ENCODE measurements at regions not wholly inside any gene's neighbourhood (a gene's known extent, or its start where the extent isn't known, plus 50 kb on each side); places are given as distances from the start of the nearest gene placed in this dataset.

DNA sequence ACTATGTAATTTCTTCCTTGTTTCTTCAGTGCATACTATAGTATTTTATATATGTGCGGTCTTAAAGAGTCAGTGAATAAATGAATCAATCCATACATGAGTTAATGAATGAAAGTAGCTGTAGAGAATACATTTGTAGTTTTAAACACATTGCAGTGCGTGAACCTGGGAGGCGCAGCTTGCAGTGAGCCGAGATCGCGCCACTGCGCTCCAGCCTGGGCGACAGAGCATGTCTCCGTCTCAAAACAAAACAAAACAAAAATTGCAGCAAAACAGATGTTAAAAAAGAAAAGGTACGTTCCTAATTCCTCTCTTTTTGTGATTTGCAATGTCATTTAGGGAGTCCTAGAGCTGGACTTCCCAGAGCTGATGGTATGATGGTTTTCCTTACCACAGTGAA lies 1144.8 kb upstream of the FANCL start:
- TF ChIP-seq CTCF (conservative IDR thresholded peaks at IDR 0.05; ENCODE audit: low read length): no peak
- DNase-seq (ENCODE audit: low read depth): no peak
- no peak overlapping the region for H3K4me3 ChIP-seq (ENCODE audit: low read length)

DNA sequence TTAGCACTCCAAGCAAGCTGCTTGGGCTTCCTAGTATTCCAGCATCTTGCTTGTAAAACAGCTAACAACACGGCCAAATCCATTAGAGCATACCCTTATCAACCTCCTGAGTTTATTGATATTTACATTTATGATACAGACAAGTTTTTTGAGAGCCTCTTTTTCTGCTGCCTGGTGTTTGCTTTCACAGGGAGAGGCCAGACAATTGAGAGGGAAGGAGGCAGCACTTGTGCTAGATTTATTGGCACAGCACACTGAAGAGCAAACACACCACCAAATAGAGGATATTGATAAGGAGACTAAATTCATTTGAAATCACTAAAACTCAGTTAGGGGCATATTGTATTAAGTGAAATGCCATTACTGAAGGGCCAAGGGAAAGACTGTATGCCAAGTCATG lies 1142.3 kb upstream of the FANCL start:
- no peak overlapping the region for H3K4me3 ChIP-seq (ENCODE audit: low read length)
- no peak for DNase-seq (ENCODE audit: low read depth)
- TF ChIP-seq CTCF (conservative IDR thresholded peaks at IDR 0.05; ENCODE audit: low read length): no peak

DNA sequence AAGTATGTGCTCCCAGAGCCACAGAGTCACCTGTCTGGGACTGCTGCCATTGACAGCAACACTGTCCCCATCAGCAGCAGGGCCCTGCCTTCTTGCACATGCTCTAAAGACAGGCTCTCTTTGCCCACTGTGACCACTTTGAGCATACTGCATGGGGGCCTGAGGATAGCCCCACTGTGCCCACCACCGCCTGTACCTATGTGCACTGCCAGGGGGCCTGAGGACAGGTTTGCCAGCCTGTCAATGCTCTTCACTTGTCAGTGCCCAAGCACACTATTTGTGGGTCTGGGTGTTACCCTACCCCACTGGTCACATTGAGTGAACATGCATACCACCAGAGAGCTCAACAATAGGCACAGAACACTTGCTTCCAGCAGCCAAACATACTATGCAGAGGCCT lies 1137.0 kb upstream of the FANCL start:
- DNase-seq (ENCODE audit: low read depth): no peak
- H3K4me3 ChIP-seq (ENCODE audit: low read length): no peak overlapping the region
- TF ChIP-seq CTCF (conservative IDR thresholded peaks at IDR 0.05; ENCODE audit: low read length): no peak

DNA sequence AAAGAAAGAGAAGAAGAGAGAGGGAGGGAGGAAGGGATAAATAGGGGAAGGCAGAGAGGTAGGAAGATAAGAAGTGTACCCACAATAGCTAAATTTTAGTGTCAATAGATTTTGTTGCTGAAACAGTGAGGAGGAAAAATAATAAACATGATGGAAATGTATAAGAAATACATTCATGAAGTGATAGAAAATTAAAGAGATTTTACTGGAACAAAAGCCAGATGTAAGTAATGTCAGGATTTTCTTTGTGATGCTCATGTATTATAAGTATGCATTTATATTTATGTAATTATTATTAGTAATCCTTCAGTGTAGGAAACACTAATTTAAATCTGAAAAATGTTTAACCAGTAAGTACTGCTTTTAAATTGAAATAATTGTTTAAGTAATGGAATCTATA lies 1125.2 kb upstream of the FANCL start:
- TF ChIP-seq CTCF (conservative IDR thresholded peaks at IDR 0.05; ENCODE audit: low read length): no peak
- H3K4me3 ChIP-seq (ENCODE audit: low read length): no peak overlapping the region
- DNase-seq (ENCODE audit: low read depth): no peak

- no peak overlapping the region for H3K4me3 ChIP-seq (ENCODE audit: low read length)
- TF ChIP-seq CTCF (conservative IDR thresholded peaks at IDR 0.05; ENCODE audit: low read length): no peak
- DNase-seq (ENCODE audit: low read depth): no peak
These were observed 1113.4 kb upstream of the FANCL start for GRCh38 chr2:59354498-59354897.

- TF ChIP-seq CTCF (conservative IDR thresholded peaks at IDR 0.05; ENCODE audit: low read length): no peak
- no peak overlapping the region for H3K4me3 ChIP-seq (ENCODE audit: low read length)
- no peak for DNase-seq (ENCODE audit: low read depth)
These were observed 1112.3 kb upstream of the FANCL start for GRCh38 chr2:59353306-59353921.

DNA sequence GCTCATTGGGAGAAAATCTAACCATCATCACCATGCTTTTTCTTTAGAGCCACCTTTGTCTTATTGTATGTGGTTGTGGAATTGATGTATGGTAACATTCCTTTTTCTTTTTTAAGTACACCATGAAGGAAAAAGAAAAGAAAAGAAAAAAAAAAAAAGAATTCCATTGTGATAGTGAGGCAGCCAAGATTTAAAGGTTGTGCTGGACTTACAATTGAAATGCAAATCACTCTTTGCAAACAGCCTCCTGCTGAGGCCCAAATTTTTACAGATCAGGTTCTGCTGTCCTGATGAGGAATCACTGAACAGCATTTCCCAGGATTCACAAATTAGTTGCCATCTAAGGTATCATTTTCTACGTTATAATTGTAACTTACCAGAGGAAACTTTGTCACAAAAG lies 1101.0 kb upstream of the FANCL start:
- no peak overlapping the region for H3K4me3 ChIP-seq (ENCODE audit: low read length)
- TF ChIP-seq CTCF (conservative IDR thresholded peaks at IDR 0.05; ENCODE audit: low read length): no peak

More for the DNA sequence above, 1101.0 kb upstream of the FANCL start:
- no peak for DNase-seq (ENCODE audit: low read depth)
